ENCODE measurements at regions not wholly inside any gene's neighbourhood (a gene's known extent, or its start where the extent isn't known, plus 50 kb on each side); places are given as distances from the start of the nearest gene placed in this dataset.

DNA sequence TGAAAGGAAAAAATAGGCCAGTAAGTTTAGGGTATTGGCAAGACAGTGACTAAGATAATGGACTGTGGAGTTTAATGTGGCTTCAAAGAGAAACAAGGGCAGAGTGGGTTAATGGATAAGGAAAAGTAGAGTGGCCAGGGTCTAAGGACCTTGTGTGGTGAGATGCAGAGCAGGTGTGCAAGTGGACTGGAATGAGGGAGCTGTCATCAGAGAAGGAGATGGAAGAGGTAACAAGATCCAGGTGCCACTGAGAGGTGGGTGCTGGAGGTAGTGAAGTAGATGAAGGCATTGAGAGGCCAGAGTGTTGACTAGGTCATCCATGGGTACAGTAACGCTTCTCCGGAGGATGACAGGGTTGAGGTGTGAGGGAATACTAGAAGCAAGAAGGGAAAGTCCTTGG, 136.1 kb downstream of the QRSL1 start:
- peaks cover 0 to 2% of the 10 kb centered on the region in 2 donors for H3K9me3 Mint-ChIP-seq
- no peak for ATAC-seq (replicated peaks in 1 of 2)
- no peak overlapping the region for H3K4me3 Mint-ChIP-seq
- DNase-seq, result no peak
- H3K27ac Mint-ChIP-seq, result no peak overlapping the region
- H3K27me3 Mint-ChIP-seq (ENCODE audit: low read depth), result no peaks in the 10 kb centered on the region
- peaks cover 1 to 2% of the 10 kb centered on the region in 2 donors for H3K36me3 Mint-ChIP-seq (ENCODE audit: insufficient read depth in 2 of 2)
- no peaks in the 10 kb centered on the region for H3K4me1 Mint-ChIP-seq (ENCODE audit: low read depth)

- DNase-seq, result no peak
- peaks cover 0 to 2% of the 10 kb centered on the region in 2 donors for H3K9me3 Mint-ChIP-seq
- no peaks in the 10 kb centered on the region for H3K27me3 Mint-ChIP-seq (ENCODE audit: low read depth)
- H3K36me3 Mint-ChIP-seq (ENCODE audit: insufficient read depth in 2 of 2), result peaks cover 0 to 2% of the 10 kb centered on the region in 2 donors
- no peaks in the 10 kb centered on the region for H3K4me1 Mint-ChIP-seq (ENCODE audit: low read depth)
- H3K27ac Mint-ChIP-seq, result no peak overlapping the region
- no peak for ATAC-seq (replicated peaks in 1 of 2)
- no peak overlapping the region for H3K4me3 Mint-ChIP-seq
Measured at GRCh38 chr6:106764353-106764980, 135.1 kb downstream of the QRSL1 start.

DNA sequence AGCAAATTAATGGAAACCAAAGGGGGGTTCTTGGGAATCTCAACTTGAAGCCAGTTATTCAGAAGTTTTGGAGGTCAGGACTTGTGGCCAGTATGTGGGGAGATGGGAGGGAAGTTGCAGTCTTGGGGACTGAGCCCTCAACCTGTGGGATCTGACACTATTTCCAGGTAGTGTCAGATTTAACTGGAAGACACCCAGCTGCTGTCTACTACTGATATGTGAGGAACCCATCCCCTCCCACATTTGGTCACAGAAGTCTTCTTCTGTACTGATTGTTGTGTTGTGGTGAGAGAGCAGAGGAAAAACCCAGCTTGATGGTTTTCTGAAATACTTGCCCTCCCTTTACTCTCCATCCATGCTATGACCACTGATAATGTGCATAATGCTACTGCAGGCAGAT, 134.0 kb downstream of the QRSL1 start:
- Mint-ChIP-seq H3K4me3 (no peak overlapping the region), H3K9me3 (peaks cover 0 to 2% of the 10 kb centered on the region in 2 donors), H3K4me1 (ENCODE audit: low read depth) (no peaks in the 10 kb centered on the region), H3K36me3 (ENCODE audit: insufficient read depth in 2 of 2) (peaks cover 0 to 2% of the 10 kb centered on the region in 2 donors), H3K27ac (no peak overlapping the region), H3K27me3 (ENCODE audit: low read depth) (no peaks in the 10 kb centered on the region)
- ATAC-seq (replicated peaks in 1 of 2), result no peak
- no peak for DNase-seq

DNA sequence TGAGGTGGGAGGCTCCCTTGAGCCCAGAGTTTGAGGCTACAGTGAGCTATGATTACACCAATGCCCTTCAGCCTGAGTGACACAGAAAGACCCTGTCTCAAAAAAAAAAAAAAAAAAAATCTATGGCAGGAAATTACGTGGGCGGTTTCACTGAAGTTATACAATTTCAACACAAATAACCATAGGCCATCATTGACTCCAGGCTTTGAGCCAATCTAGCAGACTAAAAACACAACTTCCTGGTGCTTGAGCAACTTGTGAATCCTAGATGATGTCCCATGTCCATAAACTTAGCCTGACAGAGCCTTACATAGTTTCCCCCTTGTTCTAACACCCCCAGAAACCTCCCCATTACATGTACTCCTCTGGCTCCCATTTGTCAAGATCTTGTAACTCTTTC, 131.8 kb downstream of the QRSL1 start:
- no peak for ATAC-seq (replicated peaks in 1 of 2)
- H3K27me3 Mint-ChIP-seq (ENCODE audit: low read depth), result no peaks in the 10 kb centered on the region
- no peak overlapping the region for H3K27ac Mint-ChIP-seq
- peaks cover 0 to 2% of the 10 kb centered on the region in 2 donors for H3K36me3 Mint-ChIP-seq (ENCODE audit: insufficient read depth in 2 of 2)
- no peak for DNase-seq
- no peak overlapping the region for H3K4me3 Mint-ChIP-seq
- no peaks in the 10 kb centered on the region for H3K4me1 Mint-ChIP-seq (ENCODE audit: low read depth)
- peaks cover 0 to 2% of the 10 kb centered on the region in 2 donors for H3K9me3 Mint-ChIP-seq

DNA sequence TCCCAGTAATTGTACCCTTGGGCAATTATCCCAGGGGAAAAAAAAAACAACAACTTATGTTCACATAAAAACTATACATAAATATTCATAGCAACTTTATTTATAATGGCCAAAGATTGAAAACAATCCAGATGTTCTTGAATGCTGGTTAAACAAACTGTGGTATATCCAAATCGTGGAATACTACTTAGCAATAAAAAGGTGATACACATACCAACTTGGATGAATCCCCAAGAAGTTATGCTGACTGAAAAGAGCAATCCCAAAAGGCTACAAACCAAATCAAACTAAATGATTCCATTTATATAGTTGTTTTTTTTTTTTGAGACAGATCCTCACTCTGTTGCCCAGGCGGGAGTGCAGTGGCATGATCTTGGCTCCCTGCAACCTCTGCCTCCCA, 129.7 kb downstream of the QRSL1 start:
- ATAC-seq (replicated peaks in 1 of 2) (no peak), DNase-seq (no peak)
- Mint-ChIP-seq H3K27ac (no peak overlapping the region), H3K9me3 (peaks cover 0 to 2% of the 10 kb centered on the region in 2 donors), H3K27me3 (ENCODE audit: low read depth) (no peaks in the 10 kb centered on the region), H3K4me3 (no peak overlapping the region), H3K4me1 (ENCODE audit: low read depth) (no peaks in the 10 kb centered on the region), H3K36me3 (ENCODE audit: insufficient read depth in 2 of 2) (peaks cover 0 to 2% of the 10 kb centered on the region in 2 donors)

DNA sequence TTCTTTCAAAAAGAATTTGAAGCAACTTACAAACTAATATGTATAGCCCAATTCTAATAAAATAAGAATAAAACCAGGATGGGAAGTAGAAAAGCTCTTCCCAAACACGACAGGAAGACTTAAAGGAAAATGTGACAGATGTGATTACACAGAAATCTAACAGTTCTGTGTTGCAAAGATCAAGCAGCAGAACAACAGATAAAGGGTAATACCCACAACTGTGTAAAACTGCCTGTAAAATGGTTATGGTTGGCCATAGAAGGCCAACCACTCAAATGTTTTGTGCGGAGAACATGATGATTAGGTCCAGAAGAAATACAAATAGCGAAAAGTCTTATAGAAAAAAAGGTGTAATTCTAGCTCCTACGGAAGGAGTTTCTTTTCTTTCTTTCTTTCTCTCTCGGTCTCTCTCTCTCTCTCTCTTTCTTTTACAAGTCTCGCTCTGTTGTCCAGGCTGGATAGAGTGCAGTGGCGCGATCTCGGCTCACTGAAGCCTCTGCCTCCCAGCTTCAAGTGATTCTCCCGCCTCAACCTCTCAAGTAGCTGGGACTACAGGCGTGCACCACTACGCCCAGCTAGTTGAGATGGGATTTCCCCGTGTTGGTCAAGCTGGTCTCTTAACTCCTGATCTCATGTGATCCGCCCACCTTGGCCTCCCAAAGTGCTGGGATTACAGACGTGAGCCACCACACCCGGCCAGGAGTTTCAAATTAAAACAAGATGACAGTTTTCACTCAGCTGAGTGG, 128.5 kb downstream of the QRSL1 start:
- no peak for DNase-seq
- Mint-ChIP-seq H3K36me3 (ENCODE audit: insufficient read depth in 2 of 2) (peaks cover 0 to 2% of the 10 kb centered on the region in 2 donors), H3K27me3 (ENCODE audit: low read depth) (no peaks in the 10 kb centered on the region)

DNA sequence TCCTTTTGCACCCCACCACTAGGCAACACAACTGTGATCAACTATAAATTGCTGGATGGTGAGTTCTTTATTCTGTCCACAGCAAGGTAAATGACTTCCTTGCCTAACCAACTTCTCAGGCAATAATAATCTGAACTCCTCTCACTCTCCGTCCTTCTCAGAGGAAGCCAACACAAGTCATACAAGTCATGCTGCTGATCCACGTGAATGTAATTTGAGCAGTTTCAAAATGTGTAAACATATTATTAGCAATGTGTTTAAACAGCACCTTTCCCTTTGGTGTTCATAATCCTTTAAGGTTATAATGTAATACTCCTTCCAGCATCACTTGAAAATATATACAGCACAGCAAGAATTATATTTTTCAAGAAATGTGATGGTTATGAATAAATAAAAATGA, 127.9 kb downstream of the QRSL1 start:
- no peak for ATAC-seq (replicated peaks in 1 of 2)
- Mint-ChIP-seq H3K4me1 (ENCODE audit: low read depth) (no peaks in the 10 kb centered on the region), H3K36me3 (ENCODE audit: insufficient read depth in 2 of 2) (no peaks in the 10 kb centered on the region), H3K27ac (no peak overlapping the region), H3K27me3 (ENCODE audit: low read depth) (no peaks in the 10 kb centered on the region), H3K4me3 (no peak overlapping the region), H3K9me3 (no peaks in the 10 kb centered on the region)
- DNase-seq, result no peak

More for the DNA sequence above, 128.5 kb downstream of the QRSL1 start:
- H3K4me1 Mint-ChIP-seq (ENCODE audit: low read depth), result no peaks in the 10 kb centered on the region
- H3K4me3 Mint-ChIP-seq, result no peak overlapping the region
- ATAC-seq (replicated peaks in 1 of 2), result no peak
- H3K9me3 Mint-ChIP-seq, result peaks cover 0 to 2% of the 10 kb centered on the region in 2 donors
- H3K27ac Mint-ChIP-seq, result no peak overlapping the region

DNA sequence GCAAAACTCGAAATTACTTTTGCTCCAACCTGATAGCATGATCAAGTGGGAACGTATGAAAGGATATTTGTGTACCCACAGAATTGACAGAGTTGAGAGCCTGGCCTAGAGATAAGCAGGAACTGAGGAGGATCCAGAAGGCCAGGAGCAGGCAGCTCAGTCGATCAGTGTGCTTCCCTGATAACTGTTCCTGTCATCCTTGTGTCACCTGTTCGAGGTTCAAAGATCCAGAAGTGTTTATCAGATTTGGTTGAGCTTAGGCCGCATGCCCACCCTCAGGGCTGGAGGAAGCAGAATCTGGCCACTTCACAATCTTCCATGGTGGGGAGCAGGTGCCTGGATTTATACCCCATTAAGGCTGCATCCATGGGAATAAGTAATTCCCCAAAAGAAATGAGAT, 124.8 kb downstream of the QRSL1 start:
- Mint-ChIP-seq H3K27ac (no peak overlapping the region), H3K4me3 (no peak overlapping the region), H3K9me3 (no peaks in the 10 kb centered on the region), H3K27me3 (ENCODE audit: low read depth) (no peaks in the 10 kb centered on the region), H3K36me3 (ENCODE audit: insufficient read depth in 2 of 2) (no peaks in the 10 kb centered on the region), H3K4me1 (ENCODE audit: low read depth) (no peaks in the 10 kb centered on the region)
- DNase-seq (no peak), ATAC-seq (replicated peaks in 1 of 2) (no peak)

- DNase-seq (no peak), ATAC-seq (replicated peaks in 1 of 2) (no peak)
- Mint-ChIP-seq H3K27me3 (ENCODE audit: low read depth) (peaks cover 11% of the 10 kb centered on the region), H3K4me3 (no peak overlapping the region), H3K4me1 (ENCODE audit: low read depth) (no peaks in the 10 kb centered on the region), H3K27ac (no peak overlapping the region), H3K36me3 (ENCODE audit: insufficient read depth in 2 of 2) (no peaks in the 10 kb centered on the region), H3K9me3 (no peaks in the 10 kb centered on the region)
Measured at GRCh38 chr6:106752641-106753040, 123.3 kb downstream of the QRSL1 start.

DNA sequence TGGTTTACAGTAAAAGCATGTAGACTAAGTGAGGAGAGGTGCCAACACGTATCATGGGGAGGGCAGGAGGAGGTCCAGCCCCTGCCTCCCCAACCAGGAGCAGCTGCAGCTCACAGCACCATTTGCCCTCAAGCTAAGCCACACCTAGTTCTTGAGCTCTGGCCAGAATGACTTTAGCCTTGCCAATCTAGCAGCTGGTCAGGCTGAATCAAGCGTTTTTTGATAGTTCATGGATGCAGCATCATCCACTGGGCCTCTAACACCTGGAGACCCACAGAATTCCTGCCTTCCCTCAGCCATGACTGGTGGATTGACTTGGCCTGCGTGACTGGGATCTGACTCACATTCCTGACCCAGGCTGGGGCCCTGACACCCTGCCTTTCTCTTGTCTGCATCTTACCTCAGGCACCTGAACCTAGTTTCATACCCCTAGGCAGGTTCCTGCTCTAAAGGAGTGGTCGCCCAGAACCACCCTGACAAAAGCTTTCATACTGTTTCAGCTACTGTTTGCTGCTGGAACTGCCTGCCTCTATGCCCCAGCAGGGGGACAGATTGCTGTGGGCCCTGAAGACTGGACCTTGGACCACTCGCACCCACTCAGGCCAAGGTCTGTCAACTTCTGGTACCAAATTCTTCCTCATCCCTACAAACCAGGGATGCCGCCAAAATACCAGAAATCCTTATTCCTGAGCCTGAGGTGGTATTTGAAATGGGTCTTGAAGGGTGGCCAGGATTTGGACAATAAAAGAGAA, 122.3 kb downstream of the QRSL1 start:
- H3K9me3 Mint-ChIP-seq, result no peaks in the 10 kb centered on the region
- H3K4me3 Mint-ChIP-seq, result no peak overlapping the region
- no peaks in the 10 kb centered on the region for H3K36me3 Mint-ChIP-seq (ENCODE audit: insufficient read depth in 2 of 2)
- peaks cover 11% of the 10 kb centered on the region for H3K27me3 Mint-ChIP-seq (ENCODE audit: low read depth)
- no peaks in the 10 kb centered on the region for H3K4me1 Mint-ChIP-seq (ENCODE audit: low read depth)
- DNase-seq, result no peak
- ATAC-seq (replicated peaks in 1 of 2), result no peak
- no peak overlapping the region for H3K27ac Mint-ChIP-seq

DNA sequence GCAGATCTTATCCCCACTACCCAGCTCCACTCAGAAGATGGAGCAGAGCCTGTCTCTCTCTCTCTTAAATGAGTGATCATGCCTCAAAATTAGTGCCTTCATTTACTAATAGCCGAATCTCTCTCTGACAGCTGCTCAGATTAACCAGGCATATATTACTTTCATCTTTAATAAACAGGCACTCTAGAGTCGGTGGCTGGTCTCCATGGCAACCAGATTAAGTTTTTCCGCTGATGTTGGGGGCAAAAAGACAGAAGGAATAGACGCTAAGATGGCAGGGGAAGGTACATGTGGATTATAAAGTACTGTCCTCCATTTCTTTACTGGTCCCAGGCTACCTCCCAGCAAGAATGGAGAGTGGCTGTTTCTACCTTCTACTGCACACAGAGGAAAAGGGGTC, 121.6 kb downstream of the QRSL1 start:
- ATAC-seq (replicated peaks in 1 of 2), result no peak
- DNase-seq, result no peak
- H3K27me3 Mint-ChIP-seq (ENCODE audit: low read depth), result peaks cover 11% of the 10 kb centered on the region
- no peaks in the 10 kb centered on the region for H3K9me3 Mint-ChIP-seq
- no peaks in the 10 kb centered on the region for H3K36me3 Mint-ChIP-seq (ENCODE audit: insufficient read depth in 2 of 2)
- H3K4me3 Mint-ChIP-seq, result no peak overlapping the region
- no peaks in the 10 kb centered on the region for H3K4me1 Mint-ChIP-seq (ENCODE audit: low read depth)
- H3K27ac Mint-ChIP-seq, result no peak overlapping the region

DNA sequence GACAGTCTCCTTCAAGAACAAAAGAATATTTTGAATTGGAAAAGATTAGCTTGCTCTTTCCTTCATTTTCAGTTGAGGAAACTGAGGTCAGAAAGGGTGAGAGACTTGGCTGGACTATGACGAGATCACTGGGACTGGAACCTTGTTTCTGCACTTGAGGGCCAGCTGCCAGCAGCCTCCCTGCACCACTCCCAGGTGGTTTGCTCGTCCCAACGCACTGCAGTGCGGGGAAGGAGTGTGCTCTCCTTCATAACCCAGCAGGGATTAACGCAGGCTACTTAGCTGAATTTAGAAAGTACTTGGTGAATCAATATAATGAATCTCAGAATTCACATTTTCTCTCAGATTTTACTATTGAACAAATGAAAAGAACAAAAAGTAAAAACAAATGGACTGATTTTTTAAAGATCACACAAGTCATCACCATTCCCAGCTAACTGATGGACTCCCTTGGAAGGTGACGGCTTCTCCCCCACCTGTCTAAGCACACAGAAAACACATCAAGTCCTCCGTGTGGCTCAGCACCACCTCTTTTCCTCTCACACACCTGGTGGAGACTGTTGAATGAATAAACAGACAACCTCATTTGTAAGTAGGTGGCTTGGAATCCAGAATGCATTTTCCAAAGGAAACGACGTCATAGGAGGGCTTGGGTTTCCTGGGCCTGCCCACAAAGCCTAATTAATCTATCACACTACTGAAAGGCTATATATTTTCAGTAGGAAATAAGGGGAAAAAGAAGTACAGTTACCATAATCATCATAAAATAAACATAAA, 121.0 kb downstream of the QRSL1 start:
- Mint-ChIP-seq H3K4me3 (no peak overlapping the region), H3K4me1 (ENCODE audit: low read depth) (no peaks in the 10 kb centered on the region), H3K36me3 (ENCODE audit: insufficient read depth in 2 of 2) (no peaks in the 10 kb centered on the region), H3K9me3 (no peaks in the 10 kb centered on the region), H3K27me3 (ENCODE audit: low read depth) (peaks cover 11% of the 10 kb centered on the region), H3K27ac (no peak overlapping the region)
- ATAC-seq (replicated peaks in 1 of 2), result no peak
- DNase-seq, result no peak

GRCh38 chr6:106749609-106750008, 120.2 kb downstream of the QRSL1 start:
- no peaks in the 10 kb centered on the region for H3K4me1 Mint-ChIP-seq (ENCODE audit: low read depth)
- H3K27me3 Mint-ChIP-seq (ENCODE audit: low read depth), result peaks cover 11% of the 10 kb centered on the region
- H3K4me3 Mint-ChIP-seq, result no peak overlapping the region
- H3K27ac Mint-ChIP-seq, result no peak overlapping the region
- H3K9me3 Mint-ChIP-seq, result no peaks in the 10 kb centered on the region
- H3K36me3 Mint-ChIP-seq (ENCODE audit: insufficient read depth in 2 of 2), result no peaks in the 10 kb centered on the region
- ATAC-seq (replicated peaks in 1 of 2) (no peak), DNase-seq (no peak)

Data from activated T-cell treated with anti-CD3 and anti-CD28 coated beads, Interleukin-2, amount 50 U/mL, for 72 hours (primary cell).